Dendritic cell treated with granulocyte-macrophage colony-stimulating factor and Interleukin-4, amounts not matched to agents 40 ng/mL and 50 ng/mL, for 4 days (primary cell): ENCODE measurements at regions not wholly inside any gene's neighbourhood (a gene's known extent, or its start where the extent isn't known, plus 50 kb on each side); places are given as distances from the start of the nearest gene placed in this dataset.

ENCODE experiments used
- H3K27ac Mint-ChIP-seq: one replicate; pipeline ENCODE4 v1.8.0; 2022; ENCODE audit warnings: mild to moderate bottlenecking, mixed read lengths
- H3K27me3 Mint-ChIP-seq: one replicate; pipeline ENCODE4 v1.8.0; 2022; ENCODE audit warnings: mild to moderate bottlenecking, mixed read lengths
- H3K36me3 Mint-ChIP-seq: one replicate; pipeline ENCODE4 v1.8.0; 2022; ENCODE audit warnings: low read depth, mixed read lengths
- H3K4me1 Mint-ChIP-seq: one replicate; pipeline ENCODE4 v1.8.0; 2022; ENCODE audit warnings: low read depth, mixed read lengths
- H3K4me3 Mint-ChIP-seq: one replicate; pipeline ENCODE4 v1.8.0; 2022; ENCODE audit warnings: mild to moderate bottlenecking, moderate library complexity, mixed read lengths
- H3K9me3 Mint-ChIP-seq: one replicate; pipeline ENCODE4 v1.8.0; 2022; ENCODE audit warnings: mixed read lengths
- intact Hi-C: fragments of 100-400 bp; cut with micrococcal nuclease; formaldehyde crosslinking; loops from one replicate; pipeline ENCODE4 v1.15.0; 2022

DNA sequence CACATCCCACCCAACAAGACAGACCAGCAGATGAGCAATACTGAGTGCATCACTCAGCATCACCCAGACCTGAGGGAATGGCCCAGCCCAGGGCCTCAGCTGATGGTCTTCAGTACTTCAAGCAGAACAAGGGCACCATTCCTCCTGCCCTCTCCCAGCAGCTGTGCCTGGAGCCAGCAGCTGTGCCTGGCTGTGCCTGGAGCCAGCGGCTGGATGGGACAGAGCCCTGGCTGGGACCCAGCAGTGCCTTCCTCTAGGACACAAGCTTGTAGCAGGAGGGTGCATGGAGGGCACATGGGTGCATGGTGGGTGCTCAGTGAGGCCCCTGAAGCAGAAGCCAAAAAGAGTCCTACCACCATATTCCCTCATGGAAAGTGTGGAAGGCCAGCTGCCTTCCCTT lies 583.8 kb downstream of the NPHP4 start:
- no peaks in the 10 kb centered on the region for H3K9me3 Mint-ChIP-seq
- H3K27ac Mint-ChIP-seq = no peak overlapping the region
- intact Hi-C loops = no loop called here
- H3K4me3 Mint-ChIP-seq = no peak overlapping the region
- H3K27me3 Mint-ChIP-seq = no peaks in the 10 kb centered on the region
- H3K36me3 Mint-ChIP-seq = no peaks in the 10 kb centered on the region
- no peaks in the 10 kb centered on the region for H3K4me1 Mint-ChIP-seq

DNA sequence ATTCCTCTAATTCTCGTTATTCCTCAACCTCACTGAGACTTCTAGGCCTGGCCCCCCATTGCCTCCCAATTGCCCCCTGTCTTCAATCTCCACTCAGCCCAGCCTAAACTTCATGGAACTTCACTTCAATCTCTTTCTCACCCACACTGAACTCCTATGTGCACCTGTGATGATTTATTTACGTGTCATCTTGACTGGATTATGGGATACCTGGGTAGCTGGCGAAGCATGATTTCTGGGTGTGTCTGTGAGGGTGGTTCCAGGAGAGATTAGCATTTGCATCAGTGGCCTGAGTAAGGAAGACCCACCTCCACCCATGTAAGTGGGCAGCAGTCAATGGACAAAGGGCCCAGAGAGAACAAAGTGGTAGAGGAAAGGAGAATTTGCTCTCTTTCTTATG lies 587.0 kb downstream of the NPHP4 start:
- Mint-ChIP-seq H3K27me3 (no peaks in the 10 kb centered on the region), H3K36me3 (no peaks in the 10 kb centered on the region), H3K4me1 (no peaks in the 10 kb centered on the region), H3K9me3 (no peaks in the 10 kb centered on the region), H3K4me3 (no peak overlapping the region), H3K27ac (no peak overlapping the region)
- intact Hi-C loops = no loop called here

DNA sequence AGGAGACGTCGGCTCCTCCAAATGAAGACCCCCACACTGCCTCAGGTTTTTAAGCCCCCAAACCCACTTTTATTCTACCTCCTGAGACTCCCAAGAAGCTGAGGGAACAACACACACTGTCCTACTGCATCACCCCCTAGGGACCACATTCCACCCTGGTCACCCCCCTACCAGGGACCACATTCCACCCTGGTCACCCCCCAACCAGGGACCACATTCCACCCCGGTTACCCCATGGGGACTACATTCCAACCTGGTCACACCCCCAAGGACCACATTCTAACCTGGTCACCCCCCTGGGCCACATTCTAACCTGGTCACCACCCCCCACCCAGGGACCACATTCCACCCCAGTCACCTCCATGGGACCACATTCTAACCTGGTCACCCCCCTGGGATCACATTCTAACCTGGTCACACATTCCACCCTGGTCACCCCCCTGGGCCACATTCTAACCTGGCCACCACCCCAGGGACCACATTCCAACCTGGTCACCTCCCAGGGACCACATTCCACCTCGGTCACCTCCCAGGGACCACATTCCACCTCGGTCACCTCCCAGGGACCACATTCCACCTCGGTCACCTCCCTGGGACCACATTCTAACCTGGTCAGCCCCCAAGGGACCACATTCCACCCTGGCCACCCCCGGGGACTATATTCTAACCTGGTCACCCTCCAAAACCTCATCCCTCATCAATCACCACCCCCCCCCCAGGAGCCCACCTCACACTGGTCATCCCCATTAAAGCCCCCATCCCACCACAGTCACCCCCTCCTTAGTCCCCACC lies 587.6 kb downstream of the NPHP4 start:
- Mint-ChIP-seq H3K9me3 (no peaks in the 10 kb centered on the region), H3K27me3 (no peaks in the 10 kb centered on the region), H3K27ac (no peak overlapping the region), H3K4me3 (no peak overlapping the region), H3K36me3 (no peaks in the 10 kb centered on the region), H3K4me1 (no peaks in the 10 kb centered on the region)
- intact Hi-C loops = no loop called here

DNA sequence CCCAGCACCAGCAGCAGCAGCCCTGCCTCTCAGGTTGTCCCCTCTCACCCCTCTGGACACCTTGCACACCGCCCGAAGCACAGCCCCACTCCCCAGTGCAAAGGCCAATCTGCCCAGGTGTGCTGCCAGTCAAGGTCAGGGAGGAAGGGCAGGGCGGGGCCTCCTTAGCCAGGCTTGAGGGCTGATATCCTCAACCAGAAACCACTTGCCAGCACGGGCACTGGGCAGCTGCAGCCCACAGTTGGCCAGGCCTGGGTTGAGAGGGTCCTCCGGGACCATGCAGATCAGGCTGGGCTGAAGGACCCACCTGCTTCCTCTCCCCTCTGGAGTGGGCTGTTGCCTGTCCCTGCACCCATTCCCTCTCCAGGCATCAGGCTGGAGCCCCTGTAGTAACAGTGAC lies 588.3 kb downstream of the NPHP4 start:
- Mint-ChIP-seq H3K9me3 (no peaks in the 10 kb centered on the region), H3K4me1 (no peaks in the 10 kb centered on the region)

DNA sequence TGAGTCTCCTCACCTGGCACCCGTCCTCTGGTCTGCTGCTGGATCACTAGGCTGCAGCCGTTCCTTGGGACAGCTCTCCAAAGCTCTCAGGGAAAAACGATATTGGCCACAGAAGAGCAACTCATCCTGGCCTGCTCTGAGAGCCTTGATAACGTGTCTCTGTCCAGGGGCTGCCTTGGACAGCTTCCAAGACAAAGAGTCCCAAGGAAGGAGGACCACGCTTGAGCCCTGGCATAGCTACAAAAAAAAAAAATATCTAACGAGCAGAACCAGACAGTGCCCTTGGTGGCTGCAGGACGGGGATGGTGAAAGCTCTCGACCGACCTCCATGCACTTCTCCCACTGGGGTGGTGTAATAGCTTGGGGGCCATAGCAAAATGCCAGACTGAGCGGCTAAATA lies 589.6 kb downstream of the NPHP4 start:
- H3K4me1 Mint-ChIP-seq = no peaks in the 10 kb centered on the region
- H3K9me3 Mint-ChIP-seq = no peaks in the 10 kb centered on the region
- no peaks in the 10 kb centered on the region for H3K36me3 Mint-ChIP-seq
- H3K27ac Mint-ChIP-seq = no peak overlapping the region
- no peak overlapping the region for H3K4me3 Mint-ChIP-seq
- intact Hi-C loops = no loop called here
- H3K27me3 Mint-ChIP-seq = no peaks in the 10 kb centered on the region

More for the DNA sequence above, 588.3 kb downstream of the NPHP4 start:
- Mint-ChIP-seq H3K36me3 (no peaks in the 10 kb centered on the region), H3K27ac (no peak overlapping the region), H3K4me3 (no peak overlapping the region), H3K27me3 (no peaks in the 10 kb centered on the region)
- intact Hi-C loops = no loop called here

DNA sequence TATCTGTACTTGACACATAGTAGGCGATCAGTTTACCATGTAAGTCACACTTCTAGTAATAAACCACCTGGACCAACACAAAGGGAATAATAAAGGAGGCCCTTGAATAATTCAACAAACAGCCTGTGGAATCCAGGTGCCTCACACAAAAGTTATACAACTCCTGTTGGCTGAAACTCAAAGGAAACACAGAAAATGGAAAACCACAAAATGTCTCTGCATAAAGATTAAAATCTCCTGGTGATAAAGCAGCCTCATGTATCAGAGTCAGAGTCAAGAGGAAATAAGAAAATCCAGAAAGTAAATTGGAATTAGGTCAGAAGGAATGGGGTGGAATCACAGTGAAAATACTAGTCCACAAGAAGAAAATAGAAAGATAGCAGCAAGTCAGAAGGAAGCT lies 592.5 kb downstream of the NPHP4 start:
- Mint-ChIP-seq H3K9me3 (no peaks in the 10 kb centered on the region), H3K36me3 (no peaks in the 10 kb centered on the region), H3K4me3 (no peak overlapping the region), H3K4me1 (no peaks in the 10 kb centered on the region), H3K27me3 (no peaks in the 10 kb centered on the region), H3K27ac (no peak overlapping the region)
- intact Hi-C loops = no loop called here

DNA sequence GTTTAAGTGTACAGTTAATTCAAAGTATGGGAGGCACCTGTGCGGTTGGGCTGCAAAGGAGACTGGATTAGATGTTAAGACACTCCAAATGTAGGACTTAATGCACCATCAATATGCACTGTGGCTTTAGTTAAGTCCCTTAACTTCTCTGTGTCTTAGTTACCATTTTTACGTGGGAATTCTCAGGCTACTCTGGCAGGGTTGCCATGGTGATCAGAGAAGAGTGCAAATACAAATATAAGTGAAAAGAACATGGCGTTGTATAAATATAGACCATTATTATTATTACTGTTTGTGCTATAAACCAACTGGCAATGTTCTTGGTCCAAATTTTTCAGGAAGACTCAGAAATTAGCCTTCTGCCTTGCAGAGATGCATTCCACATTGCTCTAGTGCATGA lies 595.6 kb downstream of the NPHP4 start:
- no peak overlapping the region for H3K4me3 Mint-ChIP-seq

DNA sequence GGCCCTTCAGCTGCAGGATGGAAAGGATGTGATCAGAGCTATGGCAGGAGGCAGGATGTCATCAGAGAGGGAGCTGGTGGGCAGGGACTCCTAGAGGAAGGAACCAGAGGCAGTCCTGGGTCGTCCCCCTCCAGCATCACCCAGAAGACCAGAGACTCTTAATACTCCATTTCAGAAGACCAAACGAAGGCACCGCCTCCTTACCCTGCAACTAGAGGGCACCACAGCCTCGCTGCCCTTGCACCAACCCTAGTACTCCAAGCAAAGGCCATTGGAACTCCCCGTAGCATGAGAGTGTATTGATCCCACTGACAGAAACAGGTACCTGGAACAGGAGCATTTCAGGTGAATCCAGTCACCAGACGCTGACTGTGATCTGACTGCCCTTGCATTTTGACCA lies 598.1 kb downstream of the NPHP4 start:
- Mint-ChIP-seq H3K27me3 (no peaks in the 10 kb centered on the region), H3K4me1 (no peaks in the 10 kb centered on the region), H3K27ac (no peak overlapping the region), H3K36me3 (no peaks in the 10 kb centered on the region), H3K9me3 (no peaks in the 10 kb centered on the region), H3K4me3 (no peak overlapping the region)
- intact Hi-C loops = no loop called here

More for the DNA sequence above, 595.6 kb downstream of the NPHP4 start:
- Mint-ChIP-seq H3K27ac (no peak overlapping the region), H3K36me3 (no peaks in the 10 kb centered on the region), H3K4me1 (no peaks in the 10 kb centered on the region), H3K27me3 (no peaks in the 10 kb centered on the region), H3K9me3 (no peaks in the 10 kb centered on the region)
- intact Hi-C loops = no loop called here

DNA sequence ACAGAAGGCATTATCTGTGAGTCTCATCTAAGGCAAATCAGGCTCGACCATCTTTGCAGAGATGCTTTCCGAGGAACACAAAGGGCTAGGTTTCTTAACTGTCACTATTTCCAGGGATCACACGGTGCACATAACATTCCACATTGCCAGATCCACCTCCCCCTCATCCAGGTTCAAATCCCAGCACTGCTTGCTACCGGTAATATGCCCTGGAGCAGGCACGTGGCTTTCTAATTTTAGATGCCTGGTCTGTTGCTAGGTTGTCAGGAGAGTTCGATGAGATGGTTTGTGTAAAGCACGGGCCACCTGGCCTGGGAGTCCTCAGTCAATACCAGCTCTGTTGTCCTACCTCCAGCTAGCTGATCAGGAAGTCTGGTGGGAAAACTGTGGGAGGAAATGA lies 598.6 kb downstream of the NPHP4 start:
- no peaks in the 10 kb centered on the region for H3K36me3 Mint-ChIP-seq
- no peak overlapping the region for H3K27ac Mint-ChIP-seq
- no peaks in the 10 kb centered on the region for H3K9me3 Mint-ChIP-seq
- H3K4me1 Mint-ChIP-seq = no peaks in the 10 kb centered on the region
- intact Hi-C loops = no loop called here
- H3K27me3 Mint-ChIP-seq = no peaks in the 10 kb centered on the region
- no peak overlapping the region for H3K4me3 Mint-ChIP-seq

DNA sequence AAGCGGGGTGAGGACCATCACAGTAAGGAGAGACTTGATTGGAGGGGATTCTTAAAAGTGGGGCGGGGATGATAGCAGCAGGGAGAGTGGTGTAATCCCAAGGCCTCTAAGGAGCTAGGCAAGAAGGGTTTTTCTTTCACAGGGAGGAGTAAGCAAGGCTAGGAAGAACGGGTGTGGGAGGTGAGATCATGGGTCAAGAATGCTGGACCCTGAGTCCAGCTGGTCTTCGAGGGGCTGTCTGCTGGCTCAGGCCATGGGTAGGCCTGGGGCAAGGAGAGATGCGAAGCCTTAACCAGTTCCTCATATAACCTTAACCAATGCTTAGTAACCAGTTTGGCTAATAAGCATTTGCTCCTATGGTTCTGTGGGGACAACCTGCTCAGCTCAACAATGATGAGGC lies 599.1 kb downstream of the NPHP4 start:
- Mint-ChIP-seq H3K27ac (no peak overlapping the region), H3K4me1 (no peaks in the 10 kb centered on the region), H3K4me3 (no peak overlapping the region), H3K27me3 (no peaks in the 10 kb centered on the region), H3K9me3 (no peaks in the 10 kb centered on the region), H3K36me3 (no peaks in the 10 kb centered on the region)
- intact Hi-C loops = no loop called here

DNA sequence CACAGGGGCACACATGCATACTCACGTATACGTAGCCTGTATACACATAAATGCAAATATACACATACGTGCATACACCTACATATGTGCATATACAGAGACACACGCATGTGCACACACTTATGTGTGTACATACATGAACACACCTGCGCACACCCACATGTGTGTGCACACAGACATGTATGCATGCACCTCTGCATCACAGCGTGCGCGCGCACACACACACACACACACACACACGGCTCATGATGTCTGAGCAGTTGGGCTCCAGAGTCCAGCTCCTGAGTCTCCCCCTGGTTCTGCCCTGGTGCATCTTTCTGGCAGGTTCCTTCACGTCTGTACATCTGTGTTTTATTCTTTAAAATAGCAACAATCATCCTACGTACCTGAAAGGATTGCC lies 600.5 kb downstream of the NPHP4 start:
- no peaks in the 10 kb centered on the region for H3K9me3 Mint-ChIP-seq

DNA sequence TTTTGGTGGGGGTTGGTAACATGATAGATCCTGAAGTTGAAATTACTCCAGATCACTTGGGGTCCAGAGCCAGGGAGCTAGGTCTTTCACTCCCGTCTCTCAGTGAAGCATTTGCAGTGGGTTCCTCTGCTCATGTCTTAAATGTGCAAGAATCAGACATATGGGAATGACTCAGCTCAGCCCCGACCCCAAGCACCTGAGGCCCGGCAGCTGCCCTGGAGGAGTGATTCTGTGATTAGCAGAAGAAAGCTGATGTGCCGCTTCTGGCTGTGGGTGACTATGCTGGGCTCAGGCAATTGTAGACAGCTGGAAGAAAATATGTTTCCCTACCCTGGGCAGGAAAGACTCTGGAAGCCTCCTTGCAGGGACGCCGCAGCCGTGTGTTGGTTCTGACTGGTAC lies 601.7 kb downstream of the NPHP4 start:
- H3K36me3 Mint-ChIP-seq = no peaks in the 10 kb centered on the region
- no peak overlapping the region for H3K4me3 Mint-ChIP-seq
- H3K9me3 Mint-ChIP-seq = no peaks in the 10 kb centered on the region
- H3K27me3 Mint-ChIP-seq = no peaks in the 10 kb centered on the region
- intact Hi-C loops = no loop called here
- H3K4me1 Mint-ChIP-seq = no peaks in the 10 kb centered on the region
- no peak overlapping the region for H3K27ac Mint-ChIP-seq

More for the DNA sequence above, 600.5 kb downstream of the NPHP4 start:
- H3K27me3 Mint-ChIP-seq = no peaks in the 10 kb centered on the region
- no peaks in the 10 kb centered on the region for H3K36me3 Mint-ChIP-seq
- no peak overlapping the region for H3K4me3 Mint-ChIP-seq
- no peaks in the 10 kb centered on the region for H3K4me1 Mint-ChIP-seq
- H3K27ac Mint-ChIP-seq = no peak overlapping the region
- intact Hi-C loops = no loop called here

DNA sequence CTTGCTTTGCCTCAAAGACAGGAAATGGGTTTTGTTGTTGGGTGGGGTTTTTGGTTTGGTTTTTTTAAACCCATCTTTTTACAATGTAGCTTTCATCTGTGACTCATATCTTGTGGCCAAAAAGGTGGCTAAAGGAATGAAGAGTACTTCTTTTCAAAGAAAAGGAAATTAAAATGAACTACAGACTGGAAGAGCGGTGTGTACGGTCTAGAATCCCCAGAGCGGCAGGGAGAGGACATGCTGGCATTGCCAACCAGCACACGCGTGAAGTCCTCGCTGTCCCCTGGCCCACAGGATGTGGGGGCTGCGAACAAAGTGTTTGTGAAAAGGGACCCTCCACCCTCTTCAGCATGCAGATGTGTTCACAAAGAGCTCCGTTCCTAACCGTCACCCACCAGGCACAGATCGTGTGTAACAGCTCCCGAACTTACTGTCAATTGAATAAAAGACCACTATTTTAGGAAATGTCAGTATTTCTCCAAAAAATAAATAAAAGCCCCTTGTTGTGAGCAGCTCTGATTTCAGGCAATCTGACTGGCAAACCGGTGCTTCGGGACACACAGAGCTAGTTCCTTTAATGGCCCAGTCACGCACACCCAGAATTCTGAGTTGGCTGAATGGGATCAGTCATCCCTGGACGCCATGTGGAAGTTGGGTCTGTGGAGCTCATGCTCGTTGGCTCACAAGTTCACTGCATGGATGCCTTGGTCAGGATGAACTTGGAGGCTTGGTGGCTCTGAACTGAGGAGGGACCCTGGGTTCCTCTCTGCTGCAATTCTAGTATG lies 602.9 kb downstream of the NPHP4 start:
- intact Hi-C loops = no loop called here
- Mint-ChIP-seq H3K4me1 (no peaks in the 10 kb centered on the region), H3K4me3 (no peak overlapping the region), H3K27me3 (no peaks in the 10 kb centered on the region), H3K9me3 (no peaks in the 10 kb centered on the region), H3K36me3 (no peaks in the 10 kb centered on the region), H3K27ac (no peak overlapping the region)

DNA sequence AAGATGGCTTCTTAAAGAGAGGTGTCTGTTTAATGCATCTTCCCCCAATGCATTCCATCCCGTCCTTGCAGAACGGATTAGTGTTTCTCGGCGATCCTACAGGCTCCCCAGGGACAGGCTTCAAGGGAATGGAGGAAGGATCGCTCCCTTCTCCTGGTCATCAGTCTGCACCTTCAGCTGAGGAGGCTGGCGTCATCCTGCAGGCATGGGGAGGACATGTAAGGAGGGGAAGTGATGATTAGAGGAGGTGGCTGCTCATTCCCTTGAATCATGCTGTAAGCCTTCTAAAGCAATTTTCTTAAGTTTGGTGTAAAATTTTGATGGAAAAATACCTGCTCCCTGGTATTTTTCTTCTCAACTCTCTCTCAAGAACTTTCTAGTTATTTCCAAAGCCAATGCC lies 603.6 kb downstream of the NPHP4 start:
- Mint-ChIP-seq H3K27me3 (no peaks in the 10 kb centered on the region), H3K36me3 (no peaks in the 10 kb centered on the region), H3K4me1 (no peaks in the 10 kb centered on the region), H3K9me3 (no peaks in the 10 kb centered on the region), H3K4me3 (no peak overlapping the region), H3K27ac (no peak overlapping the region)
- intact Hi-C loops = no loop called here
